Fibroblast of peridontal ligament (primary cell): ENCODE measurements at regions not wholly inside any gene's neighbourhood (a gene's known extent, or its start where the extent isn't known, plus 50 kb on each side); places are given as distances from the start of the nearest gene placed in this dataset.
A peak's percentile ranks its signal among the peaks of the same experiment; 100 is the strongest.

Experiments
- DNase-seq: peaks from one replicate; pipeline ENCODE4 v3.0.0-alpha.2; 2010; ENCODE audit errors: extremely low read depth

- peak; percentile 100 for DNase-seq
Observed at GRCh38 chr1:55718758-55719671, 503.9 kb upstream of the USP24 start.

DNA sequence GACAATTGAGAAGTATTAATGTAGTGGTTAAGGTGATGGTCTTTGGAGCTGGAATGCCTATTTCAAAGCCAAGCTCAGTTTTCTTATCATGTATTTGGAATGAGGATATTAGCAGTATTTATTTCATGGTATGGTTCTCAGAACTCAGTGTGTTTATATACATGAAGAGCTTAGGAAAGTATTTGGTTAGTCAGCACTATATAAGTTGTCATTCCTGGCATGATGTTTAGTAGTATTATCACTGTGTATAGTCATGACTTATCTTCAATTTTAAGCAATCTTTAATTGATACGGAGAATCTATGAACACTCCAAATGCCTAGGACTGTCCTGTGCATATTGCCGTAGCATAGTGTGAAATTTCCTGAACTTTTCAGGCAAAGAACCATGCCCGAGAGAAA lies 501.9 kb upstream of the USP24 start:
- peak; percentile 61 for DNase-seq

- peak; percentile 78 for DNase-seq
Observed at GRCh38 chr1:55716610-55717009, 501.4 kb upstream of the USP24 start.

- peak; percentile 62 for DNase-seq
Observed at GRCh38 chr1:55716151-55716550, 501.0 kb upstream of the USP24 start.

GRCh38 chr1:55714230-55714629 lies 499.1 kb upstream of the USP24 start:
- no peak for DNase-seq

- DNase-seq, result no peak
Observed at GRCh38 chr1:55713516-55713915, 498.4 kb upstream of the USP24 start.

DNA sequence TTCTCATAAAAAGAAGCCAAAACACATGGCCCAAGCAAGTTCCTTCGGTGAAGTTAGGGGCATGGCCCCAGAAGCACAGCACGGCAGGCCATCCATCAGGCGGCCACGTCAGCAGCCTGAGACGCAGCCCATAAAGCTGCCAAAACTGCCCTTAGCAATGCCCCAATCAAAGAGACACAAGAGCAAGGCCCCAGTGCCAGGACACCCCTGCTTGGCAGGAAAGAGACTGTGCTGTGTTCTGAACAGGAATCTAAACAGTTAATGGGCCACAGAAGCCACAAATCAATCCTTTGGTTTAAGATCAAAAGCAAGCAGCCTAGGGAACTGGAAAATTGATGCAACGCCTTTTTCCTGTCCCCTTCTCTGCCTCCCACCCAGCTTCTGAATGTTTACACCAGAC lies 497.0 kb upstream of the USP24 start:
- DNase-seq, result no peak

GRCh38 chr1:55708781-55709180 lies 493.6 kb upstream of the USP24 start:
- no peak for DNase-seq

DNA sequence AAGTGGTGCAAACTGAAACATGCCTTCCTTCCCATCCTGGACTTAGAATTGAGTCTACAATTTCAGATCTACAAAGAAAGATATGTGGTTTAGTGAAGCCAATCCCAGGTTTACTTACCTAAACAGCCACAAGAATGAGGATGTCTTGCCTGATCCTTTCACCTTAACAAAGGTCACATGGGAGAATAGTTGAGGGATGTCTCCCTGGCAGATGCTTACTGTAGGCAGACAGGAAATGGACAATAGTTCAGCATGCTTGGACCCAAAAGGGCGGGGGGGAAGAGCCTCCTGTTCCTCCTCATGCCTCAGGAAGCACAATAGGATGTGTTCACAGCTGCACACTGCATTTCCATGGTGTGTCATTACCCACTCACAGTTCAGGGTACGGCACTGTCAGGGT lies 492.7 kb upstream of the USP24 start:
- DNase-seq, result no peak

DNA sequence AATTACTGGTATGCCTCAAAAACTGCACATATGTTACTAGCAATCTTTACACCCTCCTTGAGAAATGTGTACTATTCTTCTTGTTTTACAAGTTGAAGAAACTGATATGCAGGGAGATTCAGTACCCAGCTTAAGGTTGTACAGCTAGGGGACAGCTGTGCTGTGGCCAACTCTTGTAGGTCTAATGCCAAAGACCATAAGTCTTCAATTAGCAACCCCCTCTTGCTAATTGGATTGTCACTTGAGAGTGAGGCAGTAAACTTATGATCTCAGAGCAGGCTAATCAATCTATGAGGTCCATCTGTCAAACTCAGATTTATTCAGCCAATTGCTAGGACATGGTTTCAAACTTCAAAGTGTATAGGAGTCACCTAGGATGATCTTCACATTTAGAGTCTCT lies 492.0 kb upstream of the USP24 start:
- DNase-seq, result no peak

DNA sequence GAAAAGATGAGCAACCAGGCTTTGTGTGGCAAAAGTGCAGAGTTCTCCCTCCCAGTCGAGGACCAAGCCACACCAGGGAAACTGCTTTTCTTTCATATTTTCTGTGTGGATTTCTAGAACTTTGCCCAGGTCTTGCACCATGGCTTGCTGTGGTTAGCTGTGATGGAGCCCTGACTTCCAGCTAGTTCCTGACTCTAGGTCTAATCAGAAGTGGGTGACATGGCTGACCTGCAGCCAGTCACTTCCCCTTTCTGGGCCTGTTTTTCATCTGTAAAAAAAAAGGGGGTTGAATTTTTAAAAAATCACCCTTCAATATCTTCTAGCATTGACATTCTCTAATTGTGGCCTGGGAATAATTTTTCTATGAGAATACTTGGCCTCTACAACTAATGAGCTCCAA lies 491.2 kb upstream of the USP24 start:
- DNase-seq, result no peak

DNA sequence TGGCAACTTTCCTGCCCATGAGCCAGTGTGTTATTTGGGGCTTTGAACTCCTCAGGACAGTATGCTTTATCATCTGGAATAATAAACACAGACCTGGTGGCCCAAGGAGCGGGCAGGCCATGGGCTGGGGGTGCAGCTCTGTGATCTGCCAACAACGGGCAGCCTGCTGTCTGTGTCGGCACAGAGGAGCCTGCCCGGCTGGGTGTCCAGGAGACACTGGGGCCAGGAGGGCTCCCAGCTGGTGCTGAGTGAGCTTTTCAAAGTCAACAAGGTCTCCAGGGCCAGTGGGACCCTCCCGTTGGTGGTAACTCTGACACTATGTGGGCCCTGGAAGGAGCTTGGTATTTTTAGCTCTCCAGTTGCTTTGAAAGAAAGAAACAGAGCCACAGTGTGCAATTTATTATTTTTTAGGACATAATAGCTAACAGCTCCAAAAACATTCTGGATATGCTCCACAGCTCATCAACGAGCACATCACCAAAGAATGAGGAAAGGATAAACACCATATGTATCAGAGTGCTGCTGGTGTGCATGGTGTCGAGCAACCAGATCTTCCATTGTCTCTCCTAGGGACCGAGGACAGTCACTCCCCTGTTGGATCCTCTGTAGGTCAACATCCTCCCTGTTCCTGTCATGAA lies 488.7 kb upstream of the USP24 start:
- DNase-seq, result peak; percentile 70

DNA sequence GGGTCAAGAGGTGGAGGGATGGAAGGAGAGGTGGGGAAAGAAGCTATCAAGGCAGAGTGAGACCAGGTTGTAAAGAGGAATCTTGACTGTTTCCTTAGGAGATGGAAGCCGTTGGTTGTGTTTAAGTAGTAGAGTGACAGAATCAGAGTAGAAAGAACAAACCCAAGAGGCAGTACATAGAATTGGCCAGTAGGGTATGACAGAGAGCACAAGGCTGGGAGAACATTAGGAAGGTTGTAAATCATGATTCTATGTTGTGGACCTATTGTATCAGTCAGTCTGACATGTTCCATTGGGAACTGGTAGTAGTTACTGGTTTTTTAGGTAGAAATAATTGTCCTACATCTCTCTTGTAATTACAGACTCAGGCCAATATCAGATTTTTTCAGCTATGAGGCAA lies 486.9 kb upstream of the USP24 start:
- DNase-seq, result no peak

GRCh38 chr1:55700359-55701130 lies 485.4 kb upstream of the USP24 start:
- peak; percentile 67 for DNase-seq

- DNase-seq, result no peak
Observed at GRCh38 chr1:55699228-55699627, 484.1 kb upstream of the USP24 start.

- peak; percentile 47 for DNase-seq
Observed at GRCh38 chr1:55697997-55698535, 482.9 kb upstream of the USP24 start.

- peak; percentile 38 for DNase-seq
Observed at GRCh38 chr1:55696891-55697290, 481.7 kb upstream of the USP24 start.

- DNase-seq, result peak; percentile 96
Observed at GRCh38 chr1:55696181-55696754, 481.1 kb upstream of the USP24 start.

GRCh38 chr1:55695552-55695951 lies 480.4 kb upstream of the USP24 start:
- no peak for DNase-seq

DNA sequence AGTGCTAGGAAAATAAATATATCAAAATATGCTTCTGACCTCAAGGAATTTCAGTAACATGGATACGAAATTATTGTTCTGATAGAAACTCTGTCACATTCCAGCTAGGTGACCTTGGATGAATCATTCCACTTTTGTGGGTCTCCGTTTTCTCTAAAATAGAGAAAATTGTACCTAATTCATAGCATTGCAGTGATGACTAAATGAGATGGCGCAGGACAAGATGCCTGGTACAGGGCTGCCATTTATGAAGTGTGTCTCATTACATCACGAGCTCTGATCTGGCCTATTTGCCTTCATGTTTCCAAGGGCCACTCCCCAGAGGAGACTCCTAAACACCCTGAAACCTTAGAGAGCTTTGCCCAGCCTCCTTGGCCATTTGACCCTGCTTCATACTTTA lies 480.0 kb upstream of the USP24 start:
- no peak for DNase-seq

- no peak for DNase-seq
Observed at GRCh38 chr1:55694310-55694801, 479.2 kb upstream of the USP24 start.

DNA sequence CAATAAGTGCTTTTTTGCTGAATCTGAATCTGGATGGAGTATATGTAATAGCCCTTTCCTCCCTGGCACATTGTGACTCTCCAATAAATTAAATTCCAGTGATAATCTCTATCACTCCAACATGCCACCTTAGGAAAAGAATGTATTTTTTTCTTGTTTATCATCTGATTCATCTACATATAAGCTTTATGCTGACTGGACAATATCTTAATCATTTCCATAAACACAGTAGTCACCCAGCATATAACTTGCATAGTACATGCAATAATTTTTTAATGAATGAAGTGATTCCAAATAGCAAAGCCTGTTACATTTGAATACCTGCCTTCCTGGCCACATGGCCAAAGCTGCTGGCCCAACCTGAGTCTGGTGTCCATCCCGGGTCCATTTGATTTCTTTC lies 477.6 kb upstream of the USP24 start:
- no peak for DNase-seq
